OCI-LY3 (cell line): ENCODE measurements at regions not wholly inside any gene's neighbourhood (a gene's known extent, or its start where the extent isn't known, plus 50 kb on each side); places are given as distances from the start of the nearest gene placed in this dataset.
"Not testable (repeated sequence)": the region's sequence is repeated elsewhere in the genome, so short reads cannot be mapped to it uniquely, and the experiment has no call there.

Experiments used
- EZH2phosphoT487 ChIP-seq: fragments of 200-600 bp; shearing (Covaris generic); IDR thresholded peaks from 2 replicates; pipeline ENCODE4 v1.6.1; 2018; ENCODE audit warnings: antibody characterized with exemption, mixed run types, low read depth
- TF ChIP-seq, protein P1 (sequence below): fragments of 200-600, 300-600 bp; sonication (generic); IDR thresholded peaks from 2 replicates; pipeline ENCODE4 v1.5.1; 2014; ENCODE audit warnings: antibody characterized with exemption, low read length, low read depth

DNA sequence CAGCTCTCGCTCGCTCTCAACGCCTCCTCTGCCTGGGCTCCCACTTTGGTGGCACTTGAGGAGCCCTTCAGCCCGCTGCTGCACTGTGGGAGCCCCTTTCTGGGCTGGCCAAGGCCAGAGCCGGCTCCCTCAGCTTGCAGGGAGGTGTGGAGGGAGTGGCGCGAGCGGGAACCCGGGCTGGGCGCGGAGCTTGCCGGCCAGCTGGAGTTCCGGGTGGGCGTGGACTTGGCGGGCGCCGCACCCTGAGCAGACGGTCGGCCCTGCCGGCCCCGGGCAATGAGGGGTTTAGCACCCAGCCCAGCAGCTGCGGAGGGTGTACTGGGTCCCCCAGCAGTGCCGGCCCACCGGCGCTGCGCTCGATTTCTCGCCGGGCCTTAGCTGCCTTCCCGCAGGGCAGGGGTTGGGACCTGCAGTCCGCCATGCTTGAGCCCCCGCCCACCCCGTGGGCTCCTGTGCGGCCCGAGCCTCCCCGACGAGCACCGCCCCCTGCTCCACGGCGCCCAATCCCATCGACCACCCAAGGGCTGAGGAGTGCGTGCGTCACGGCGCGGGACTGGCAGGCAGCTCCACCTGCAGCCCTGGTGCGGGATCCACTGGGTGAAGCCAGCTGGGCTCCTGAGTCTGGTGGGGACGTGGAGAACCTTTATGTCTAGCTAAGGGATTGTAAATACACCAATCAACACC lies 1128.9 kb downstream of the GATA3 start:
- TF ChIP-seq, protein P1, sequence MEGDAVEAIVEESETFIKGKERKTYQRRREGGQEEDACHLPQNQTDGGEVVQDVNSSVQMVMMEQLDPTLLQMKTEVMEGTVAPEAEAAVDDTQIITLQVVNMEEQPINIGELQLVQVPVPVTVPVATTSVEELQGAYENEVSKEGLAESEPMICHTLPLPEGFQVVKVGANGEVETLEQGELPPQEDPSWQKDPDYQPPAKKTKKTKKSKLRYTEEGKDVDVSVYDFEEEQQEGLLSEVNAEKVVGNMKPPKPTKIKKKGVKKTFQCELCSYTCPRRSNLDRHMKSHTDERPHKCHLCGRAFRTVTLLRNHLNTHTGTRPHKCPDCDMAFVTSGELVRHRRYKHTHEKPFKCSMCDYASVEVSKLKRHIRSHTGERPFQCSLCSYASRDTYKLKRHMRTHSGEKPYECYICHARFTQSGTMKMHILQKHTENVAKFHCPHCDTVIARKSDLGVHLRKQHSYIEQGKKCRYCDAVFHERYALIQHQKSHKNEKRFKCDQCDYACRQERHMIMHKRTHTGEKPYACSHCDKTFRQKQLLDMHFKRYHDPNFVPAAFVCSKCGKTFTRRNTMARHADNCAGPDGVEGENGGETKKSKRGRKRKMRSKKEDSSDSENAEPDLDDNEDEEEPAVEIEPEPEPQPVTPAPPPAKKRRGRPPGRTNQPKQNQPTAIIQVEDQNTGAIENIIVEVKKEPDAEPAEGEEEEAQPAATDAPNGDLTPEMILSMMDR, result not testable (repeated sequence)
- not testable (repeated sequence) for TF ChIP-seq EZH2phosphoT487
